Hematopoietic multipotent progenitor cell treated with erythropoietin and hydrocortisone succinate and interleukin-3 and kit ligand, for 8 days (in vitro differentiated cells): ENCODE measurements at regions not wholly inside any gene's neighbourhood (a gene's known extent, or its start where the extent isn't known, plus 50 kb on each side); places are given as distances from the start of the nearest gene placed in this dataset.
"Not testable (repeated sequence)": the region's sequence is repeated elsewhere in the genome, so short reads cannot be mapped to it uniquely, and the experiment has no call there.

Source experiments
- DNase-seq: peaks from one replicate; pipeline ENCODE4 v3.0.0-alpha.2; 2015

DNA sequence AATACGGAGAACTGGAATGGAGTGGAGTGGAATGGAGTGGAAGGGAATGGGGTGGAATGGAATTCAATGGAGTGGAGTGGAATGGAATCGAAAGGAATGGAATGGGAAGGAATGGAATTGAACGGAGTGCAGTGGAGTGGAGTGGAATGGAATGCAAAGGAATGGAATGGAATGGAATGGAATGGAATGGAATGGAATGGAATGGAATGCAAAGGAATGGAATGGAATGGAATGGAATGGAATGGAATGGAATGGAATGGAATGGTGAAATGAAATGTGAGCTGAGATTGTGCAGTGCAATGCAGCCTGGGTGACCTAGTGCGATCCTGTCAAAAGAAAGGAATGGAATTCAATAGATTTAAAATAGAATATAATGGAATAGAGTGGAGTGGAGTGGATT is 357.3 kb upstream of the WSB1 start:
- not testable (repeated sequence) for DNase-seq

DNA sequence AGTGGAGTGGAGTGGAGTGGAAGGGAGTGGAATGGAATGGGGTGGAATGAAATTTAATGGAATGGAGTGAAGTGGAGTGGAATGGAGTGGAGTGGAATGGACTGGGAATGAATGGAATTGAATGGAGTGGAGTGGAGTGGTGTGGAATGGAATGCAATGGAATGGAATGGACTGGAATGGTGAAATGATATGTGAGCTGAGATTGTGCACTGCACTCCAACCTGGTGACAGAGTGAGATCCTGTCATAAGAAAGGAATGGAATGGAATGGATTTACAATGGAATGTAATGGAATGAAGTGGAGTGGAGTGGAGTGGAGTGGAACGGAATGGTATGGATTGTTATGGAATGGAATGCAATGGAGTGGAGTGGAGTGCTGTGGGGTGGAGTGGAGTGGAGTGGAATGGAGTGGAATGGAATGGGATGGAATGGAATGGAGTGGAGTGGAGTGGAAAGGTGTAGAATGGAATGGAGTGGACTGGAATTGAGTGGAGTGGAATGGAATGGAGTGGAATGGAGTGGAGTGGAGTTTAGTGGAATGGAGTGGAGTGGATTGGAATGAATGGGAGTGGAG is 356.1 kb upstream of the WSB1 start:
- DNase-seq: not testable (repeated sequence)

DNA sequence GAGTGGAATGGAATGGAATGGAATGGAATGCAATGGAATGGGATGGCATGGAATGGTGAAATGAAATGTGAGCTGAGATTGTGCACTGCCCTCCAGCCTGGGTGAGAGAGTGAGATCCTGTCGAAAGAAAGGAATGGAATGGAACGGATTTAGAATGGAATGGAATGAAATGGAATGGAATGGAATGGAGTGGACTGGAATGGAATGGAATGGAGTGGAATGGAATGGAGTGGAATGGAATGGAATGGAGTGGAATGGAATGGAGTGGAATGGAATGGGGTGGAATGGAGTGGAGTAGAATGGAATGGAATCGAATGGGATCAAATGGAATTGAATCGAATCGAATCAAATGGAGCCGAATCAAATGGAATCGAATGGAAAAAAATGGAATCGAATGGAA is 354.2 kb upstream of the WSB1 start:
- not testable (repeated sequence) for DNase-seq

DNA sequence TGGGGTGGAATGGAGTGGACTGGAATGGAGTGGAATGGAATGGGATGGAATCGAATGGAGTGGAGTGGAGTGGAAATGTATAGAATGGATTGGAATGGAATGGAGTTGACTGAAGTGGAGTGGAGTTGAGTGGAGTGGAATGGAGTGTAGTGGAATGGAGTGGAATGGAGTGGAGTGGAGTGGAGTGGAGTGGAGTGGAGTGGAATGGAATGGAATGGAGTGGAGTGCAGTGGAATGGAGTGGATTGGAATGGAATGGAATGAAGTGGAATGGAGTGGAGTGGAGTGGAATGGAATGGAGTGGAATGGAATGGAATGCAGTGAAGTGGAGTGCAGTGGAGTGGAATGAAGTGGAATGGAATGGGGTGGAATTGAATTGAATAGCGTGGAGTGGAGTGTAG is 353.3 kb upstream of the WSB1 start:
- DNase-seq: not testable (repeated sequence)

DNA sequence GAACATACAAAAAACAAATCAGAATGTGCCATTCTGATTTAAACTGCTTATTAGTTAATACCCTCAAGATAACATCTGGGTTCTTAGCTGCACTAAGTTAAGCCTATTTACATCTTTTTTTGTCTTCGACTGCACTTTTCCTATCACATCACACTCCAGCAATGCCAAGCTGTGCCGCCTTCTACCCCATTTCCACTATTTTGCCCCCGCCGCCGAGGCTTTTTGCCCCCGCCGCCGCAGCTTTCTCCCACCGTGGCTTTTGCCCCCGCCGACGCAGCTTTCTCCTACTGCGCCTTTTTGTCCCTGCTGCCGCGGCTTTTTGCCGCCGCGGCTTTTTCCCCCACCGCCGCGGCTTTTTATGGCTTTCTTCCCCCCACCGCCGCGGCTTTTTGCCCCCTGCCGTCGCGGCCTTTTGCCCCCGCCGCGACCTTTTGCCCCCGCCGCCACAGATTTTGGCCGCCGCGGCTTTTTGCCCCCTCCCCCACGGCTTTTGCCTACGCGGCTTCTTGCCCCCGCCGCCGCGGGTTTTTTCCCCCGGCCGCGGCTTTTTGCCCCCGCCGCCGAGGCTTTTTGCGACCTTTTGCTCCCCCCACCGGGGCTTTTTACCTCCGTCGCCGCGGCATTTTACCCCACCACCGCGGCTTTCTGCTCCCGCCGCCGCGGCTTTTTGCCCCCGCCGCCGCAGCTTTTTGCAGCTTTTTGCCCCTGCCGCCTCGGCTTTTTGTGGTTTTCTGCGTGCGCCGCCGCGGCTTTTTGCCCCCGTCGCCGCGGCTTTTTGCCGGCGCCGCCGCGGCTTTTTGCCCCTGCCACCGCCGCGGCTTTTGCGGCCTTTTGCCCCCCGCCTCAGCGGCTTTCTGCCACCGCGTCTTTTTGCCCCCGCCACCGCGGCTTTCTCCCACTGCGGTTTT is 331.4 kb upstream of the WSB1 start:
- no peak for DNase-seq

DNA sequence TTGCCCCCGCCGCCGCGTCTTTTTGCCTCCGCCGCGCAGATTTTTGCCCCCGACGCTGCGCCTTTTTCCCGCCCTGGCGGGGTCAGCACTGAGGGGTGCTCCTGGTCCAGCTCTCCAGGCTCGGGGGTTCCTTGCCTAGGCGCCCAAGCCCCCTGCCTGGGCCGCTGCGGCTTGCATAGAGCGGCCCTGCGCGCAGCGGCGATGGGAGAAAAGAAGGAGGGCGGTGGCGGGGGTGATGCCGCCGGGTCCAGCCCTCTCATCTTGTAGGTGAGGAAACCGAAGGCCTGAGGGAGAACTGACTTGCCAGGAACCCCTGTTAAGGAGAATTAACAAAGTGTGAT is 330.8 kb upstream of the WSB1 start:
- DNase-seq: no peak

DNA sequence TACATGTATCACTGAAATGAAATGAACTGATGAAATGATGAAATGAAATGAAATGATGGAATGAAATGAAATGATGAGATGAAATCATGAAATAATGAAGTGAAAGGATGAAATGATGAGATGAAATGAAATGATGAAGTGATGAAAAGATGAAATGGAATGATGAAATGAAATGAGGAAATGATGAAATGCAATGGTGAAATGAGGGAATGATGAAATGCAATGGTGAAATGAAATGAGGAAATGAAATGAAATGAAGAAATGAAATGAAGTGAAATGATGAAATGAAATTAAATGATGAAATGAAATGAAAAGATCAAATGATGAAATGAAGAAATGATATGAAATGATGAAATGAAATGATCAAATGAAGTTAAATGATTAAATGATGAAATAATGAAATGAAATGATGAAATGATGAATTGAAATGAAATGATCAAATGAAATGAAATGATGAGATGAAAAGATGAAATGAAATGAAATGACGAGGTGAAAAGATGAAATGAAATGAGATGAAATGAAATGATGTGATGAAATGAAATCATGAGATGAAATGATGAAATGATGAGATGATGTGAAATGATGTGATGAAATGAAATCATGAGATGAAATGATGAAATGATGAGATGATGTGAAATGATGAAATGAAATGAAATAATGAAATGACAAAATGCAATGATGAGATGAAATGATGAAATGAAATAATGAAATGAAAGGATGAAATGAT is 327.9 kb upstream of the WSB1 start:
- not testable (repeated sequence) for DNase-seq

DNA sequence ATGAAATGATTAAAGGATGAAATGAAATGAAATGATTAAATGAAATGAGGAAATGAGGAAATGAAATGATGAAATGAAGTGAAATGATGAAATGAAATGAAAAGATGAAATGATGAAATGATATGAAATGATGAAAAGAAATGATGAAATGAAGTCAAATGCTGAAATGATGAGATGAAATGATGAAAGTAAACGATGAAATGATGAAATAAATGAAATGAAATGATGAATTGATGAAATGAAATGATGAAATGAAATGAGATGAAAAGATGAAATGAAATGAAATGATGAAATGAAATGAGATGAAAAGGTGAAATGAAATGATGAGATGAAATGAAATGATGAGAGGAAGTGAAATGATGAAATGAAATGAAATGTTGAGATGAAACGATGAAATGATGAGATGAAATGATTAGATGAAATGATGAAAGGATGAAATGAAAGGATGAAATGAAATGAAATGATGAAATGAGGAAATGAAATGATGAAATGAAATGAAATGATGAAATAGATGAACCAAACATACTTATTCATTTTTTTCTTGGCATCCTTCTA is 327.2 kb upstream of the WSB1 start:
- not testable (repeated sequence) for DNase-seq

DNA sequence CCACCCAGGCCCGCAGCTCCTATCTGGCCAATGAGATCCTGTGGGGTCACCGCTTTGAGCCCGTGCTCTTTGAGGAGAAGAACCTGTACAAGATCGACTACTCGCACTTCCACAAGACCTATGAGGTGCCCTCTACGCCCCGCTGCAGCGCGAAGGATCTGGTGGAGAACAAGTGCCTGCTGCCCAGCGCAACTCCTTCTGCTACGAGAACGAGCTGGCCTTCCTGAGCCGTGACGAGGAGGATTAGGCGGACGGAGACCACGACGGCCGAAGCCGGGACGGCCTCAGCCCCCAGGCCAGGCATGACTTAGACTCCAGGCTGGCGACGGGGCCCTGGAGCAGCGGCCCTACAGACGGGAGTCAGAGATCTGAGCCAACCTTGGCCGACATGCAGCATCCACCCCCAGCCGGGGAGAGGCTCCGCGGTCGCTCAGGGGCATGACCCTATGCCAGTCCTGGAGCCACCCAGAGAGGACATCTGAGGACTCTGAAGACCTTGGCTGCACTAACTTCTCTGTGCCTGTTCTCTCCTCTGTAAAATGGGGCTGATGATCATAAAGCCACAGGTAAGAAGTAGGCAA is 312.0 kb upstream of the WSB1 start:
- DNase-seq: not testable (repeated sequence)

DNA sequence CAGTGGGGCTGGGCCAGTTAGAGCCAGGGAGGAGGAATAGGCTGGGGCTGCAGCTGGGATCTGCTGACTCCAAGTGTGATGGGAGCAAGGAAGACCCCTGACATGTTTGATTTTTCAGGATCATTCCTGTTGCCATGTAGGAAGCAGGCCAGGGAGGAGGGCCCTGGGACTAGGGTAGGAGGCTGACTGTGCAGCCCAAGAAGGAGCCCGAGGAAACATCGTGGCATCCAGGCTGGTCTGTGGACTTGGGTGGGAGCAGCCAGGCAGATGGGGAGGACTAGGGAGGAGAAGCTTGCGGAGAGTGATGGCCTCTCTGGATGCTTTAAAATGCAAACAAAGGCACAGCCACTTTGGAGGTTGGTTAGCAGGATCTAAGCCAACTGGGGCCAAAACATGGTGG is 311.4 kb upstream of the WSB1 start:
- DNase-seq: not testable (repeated sequence)

DNA sequence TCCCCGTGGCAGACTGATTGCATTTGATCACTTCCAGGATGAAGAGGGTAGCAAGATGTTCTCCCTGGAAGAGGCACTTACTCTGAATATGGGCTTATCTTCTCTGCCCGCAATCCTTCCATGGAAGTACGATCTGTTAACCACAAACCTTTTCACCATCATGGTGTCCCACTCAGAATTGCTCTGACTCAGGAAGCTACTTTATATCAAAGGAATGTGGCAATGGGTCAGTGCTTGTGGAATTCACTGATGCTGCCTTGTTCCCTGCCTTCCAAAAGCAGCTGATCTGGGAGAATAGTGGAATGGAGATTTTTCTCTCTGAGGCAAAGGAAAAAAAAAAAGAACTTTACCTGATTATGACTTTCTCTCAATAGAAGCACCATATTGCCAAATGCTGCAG is 306.1 kb upstream of the WSB1 start:
- not testable (repeated sequence) for DNase-seq

DNA sequence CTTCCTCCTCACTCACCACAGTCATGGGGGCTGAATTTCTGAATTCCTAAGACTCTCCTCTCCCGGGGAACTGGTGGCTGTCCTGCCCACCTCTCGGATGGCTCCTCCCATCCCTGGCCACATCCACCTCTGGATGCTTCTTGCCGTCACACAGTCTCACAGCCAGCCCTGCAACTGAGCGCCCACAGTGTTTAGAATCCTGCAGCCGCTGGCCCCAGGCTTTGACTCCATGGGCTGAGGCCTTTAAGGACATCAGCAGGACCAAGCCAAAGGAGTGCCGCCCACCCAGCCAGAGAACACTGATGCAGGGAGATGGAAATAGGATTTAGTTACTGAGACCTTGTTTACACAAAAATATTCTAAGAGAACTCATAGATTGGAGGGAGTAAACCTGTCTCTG is 299.3 kb upstream of the WSB1 start:
- DNase-seq: not testable (repeated sequence)

DNA sequence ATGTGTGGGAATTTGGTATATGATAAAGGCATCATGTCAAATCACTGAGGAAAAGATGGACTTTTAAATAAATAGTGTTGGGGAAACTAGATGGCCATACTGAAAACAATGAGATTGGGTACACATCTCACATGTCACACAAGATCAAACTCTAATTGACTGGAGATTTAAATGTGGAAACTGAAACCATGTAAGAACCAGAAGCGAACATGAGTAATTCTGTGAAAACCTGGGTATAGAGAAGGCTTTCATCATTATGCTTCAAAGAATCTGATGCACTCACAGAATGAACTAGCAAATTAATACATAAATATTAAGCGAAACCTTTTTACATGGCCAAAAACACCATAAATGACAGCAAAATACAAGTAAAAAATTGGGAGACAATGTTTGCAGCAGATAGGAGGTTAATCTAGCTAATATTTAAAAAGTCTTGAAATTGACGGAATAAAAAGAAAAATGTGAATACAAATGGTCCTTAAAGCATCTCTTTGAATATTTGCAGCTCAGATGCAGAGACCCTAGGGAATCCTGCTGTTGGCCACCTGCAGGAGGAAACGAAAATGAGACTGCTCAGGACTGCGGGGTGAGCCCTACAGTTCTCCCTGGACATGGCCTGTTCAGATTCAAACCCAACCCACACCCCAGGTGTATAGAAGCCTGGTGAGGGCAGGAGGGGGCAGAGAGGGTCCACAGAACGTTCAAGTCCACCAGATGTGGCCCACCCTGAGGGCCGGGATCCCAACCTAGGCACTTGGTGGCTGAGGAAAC is 297.6 kb upstream of the WSB1 start:
- not testable (repeated sequence) for DNase-seq

DNA sequence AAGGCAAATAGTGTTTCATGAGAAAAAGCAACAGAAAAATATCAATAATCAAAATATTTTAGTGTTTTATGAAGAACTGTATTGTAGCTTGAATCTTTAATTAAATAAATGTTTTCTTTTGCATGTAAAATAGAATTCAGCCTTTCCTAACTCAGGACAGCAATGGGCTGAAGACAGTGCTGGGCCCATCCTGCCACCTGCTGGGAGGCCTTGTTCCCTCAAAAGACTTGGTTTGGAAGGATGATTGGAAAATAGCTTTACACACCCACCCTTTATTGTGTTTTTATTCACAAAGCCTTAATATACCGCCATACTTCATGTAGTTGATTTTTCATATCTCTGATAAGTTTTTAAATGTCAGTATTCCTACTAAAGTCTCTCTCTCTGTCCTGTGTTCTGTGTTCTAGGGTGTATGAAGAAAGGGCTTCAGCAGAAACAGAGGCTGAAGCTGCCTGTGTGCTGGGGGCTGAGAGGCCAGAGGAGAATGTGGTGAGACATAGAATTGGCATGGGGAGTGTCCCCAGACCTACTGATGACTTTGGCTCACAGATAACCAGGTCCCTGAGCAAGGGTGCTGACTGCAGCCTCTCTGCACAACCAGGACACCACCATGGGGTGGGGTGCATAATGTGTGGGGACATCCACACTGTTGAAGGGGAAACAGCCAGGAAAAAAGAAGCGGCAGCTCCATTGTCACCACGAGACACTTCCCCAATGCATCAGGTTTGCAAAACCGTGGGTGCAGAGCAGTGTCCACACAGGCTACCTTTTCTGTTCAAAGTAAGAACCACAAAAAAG is 286.0 kb upstream of the WSB1 start:
- DNase-seq: not testable (repeated sequence)

DNA sequence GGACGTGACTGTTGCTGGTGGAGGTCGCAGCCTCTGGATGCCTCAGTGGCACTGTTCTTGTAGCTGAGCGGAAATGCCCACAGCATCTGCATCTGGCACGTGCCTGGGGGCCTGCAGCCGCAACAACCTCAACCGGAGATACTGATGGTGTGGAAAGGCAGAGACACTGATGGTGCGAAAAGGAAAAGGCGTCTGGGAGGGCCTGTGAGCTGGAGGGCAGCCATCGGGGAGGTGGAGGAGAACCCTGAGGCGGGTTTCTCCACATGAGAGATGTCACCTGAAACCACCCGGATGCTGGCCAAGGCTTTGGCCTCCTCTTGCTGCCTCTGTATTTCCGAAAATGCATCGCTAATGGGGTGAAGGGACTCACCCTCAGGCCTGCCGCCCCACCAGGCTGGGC is 284.8 kb upstream of the WSB1 start:
- no peak for DNase-seq

DNA sequence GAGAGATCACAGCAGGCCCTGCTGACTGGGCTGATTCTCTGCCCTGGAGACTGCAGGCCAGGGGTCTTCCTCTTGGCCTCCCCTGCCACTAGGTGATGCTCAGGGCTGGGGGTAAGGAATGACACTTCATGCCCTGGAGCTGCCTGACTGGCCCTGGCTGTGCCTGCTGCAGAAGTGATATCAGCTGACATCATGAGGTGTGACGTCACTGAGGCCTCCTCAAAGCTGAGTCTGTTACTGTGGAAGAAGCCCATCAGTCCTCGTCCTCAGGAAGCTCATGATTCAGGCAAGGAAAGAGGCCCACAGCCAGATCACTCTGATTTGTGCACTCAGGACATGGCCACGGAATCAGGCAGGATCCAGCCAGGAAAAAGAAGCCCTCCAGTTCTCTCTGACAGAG is 283.8 kb upstream of the WSB1 start:
- DNase-seq: not testable (repeated sequence)

DNA sequence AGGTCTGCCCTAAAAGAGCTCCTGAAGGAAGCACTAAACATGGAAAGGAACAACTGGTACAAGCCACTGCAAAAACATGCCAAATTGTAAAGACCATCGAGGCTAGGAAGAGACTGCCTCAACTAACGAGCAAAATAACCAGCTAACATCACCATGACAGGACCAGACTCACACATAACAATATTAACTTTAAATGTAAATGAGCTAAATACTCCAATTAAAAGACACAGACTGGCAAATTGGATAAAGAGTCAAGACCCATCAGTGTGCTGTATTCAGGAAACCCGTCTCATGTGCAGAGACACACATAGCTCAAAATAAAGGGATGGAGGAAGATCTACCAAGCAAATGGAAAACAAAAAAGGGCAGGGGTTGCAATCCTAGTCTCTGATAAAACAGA is 263.4 kb upstream of the WSB1 start:
- DNase-seq: not testable (repeated sequence)

DNA sequence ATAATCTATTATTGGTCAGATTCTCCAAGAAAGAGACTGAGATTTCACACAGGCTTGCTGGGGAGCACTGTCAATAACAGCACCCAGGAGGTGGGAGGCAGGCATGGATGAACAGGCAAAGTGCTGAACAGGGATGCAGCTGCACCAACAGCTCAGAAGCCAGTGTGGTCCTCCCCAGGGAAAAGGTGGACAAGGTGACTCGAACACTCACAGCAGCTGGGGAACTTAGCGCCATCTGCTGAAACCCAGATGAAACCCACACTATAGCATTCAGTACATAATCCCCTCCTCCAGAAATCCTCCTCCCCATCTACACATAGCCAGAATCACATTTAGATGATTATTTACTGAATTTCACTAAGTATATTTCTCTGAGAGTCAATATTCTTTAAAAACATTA is 255.2 kb upstream of the WSB1 start:
- no peak for DNase-seq

DNA sequence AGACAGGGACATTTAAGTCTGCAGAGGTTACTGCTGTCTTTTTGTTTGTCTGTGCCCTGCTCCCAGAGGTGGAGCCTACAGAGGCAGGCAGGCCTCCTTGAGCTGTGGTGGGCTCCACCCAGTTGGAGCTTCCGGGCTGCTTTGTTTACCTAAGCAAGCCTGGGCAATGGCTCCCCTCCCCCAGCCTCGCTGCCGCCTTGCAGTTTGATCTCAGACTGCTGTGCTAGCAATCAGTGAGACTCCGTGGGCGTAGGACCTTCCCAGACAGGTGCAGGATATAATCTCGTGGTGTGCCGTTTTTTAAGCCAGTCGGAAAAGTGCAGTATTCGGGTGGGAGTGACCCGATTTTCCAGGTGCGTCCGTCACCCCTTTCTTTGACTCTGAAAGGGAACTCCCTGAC is 248.9 kb upstream of the WSB1 start:
- DNase-seq: not testable (repeated sequence)

DNA sequence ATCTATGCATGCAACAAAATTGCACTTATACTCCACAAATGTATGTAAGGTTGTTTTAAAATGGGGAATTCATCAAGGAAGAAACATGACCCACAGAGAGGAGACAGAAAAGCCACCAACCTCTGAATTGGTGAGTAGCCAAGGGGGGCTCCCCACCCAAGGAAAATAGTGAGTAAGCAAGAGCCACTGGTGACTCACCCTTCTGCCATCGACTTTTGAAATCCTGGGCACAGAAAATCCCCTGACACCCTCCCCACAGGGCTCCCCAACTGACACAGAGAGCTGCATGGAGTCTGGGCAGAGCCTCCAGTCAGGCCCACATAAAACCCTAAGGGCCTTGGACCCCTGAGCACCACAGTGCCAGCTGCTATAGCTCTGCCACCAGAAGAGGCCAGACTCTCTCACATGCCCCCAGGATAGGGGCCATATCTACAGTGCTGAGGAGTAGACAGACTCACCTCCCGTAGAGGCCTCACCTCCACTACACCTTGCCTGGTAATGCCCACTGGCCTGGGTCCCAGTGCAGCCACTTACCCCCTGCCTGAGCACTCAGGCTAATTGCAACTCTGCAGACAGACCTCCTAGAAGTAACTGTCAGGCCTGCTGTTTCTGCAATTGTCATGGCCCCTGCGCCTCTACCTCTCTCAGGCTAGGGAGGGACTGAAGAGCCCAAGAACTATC is 244.7 kb upstream of the WSB1 start:
- DNase-seq: no peak

DNA sequence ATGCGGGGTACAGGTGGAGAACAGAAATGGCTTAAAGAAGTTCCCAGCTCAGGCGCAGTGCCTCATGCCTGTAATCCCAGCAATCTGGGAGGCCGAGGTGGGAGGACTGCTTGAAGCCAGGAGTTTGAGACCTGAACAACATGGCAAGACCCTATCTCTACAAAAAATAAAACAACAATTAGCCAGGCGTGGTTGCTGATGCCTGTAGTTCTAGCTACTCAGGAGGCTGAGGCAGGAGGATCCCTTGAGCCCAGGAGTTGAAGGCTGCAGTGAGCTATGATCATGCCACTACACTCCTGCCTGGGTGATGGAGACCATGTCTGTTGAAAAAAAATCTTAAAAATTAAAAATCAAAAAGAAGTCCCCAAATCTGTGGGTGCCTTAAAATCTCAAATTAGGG is 228.3 kb upstream of the WSB1 start:
- no peak for DNase-seq
